ENCODE measurements at regions not wholly inside any gene's neighbourhood (a gene's known extent, or its start where the extent isn't known, plus 50 kb on each side); places are given as distances from the start of the nearest gene placed in this dataset.

DNA sequence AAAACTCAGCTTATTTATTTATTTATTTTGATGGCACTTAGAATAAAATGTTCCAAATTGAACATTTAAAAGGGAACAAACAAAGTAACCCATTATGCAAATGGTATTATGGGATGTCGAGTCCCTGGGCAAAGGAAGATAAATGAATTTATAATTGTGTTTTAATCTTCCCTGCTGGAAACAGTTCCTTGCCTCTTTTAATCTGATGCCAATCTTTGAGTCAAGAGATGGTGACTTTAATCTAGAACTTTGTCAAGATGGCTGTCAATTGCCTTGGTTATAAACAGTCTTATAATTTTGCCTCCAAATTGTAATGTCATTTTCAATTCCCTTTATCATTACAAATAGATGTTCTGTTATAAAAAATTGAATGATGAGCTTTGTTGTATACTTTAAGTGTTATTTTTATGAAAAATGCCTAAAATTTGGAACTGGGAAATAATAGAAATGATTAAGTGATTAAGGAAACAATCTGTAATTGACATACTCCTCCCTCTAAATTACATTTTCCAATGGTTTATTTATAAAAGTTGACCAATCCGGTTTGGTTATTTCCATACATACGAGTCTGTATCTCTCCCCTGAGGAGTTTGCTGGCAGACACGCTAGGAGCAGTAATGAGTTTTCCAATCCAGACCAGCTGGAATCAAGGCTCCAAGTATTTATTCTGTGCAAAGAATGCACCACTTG is 134.9 kb upstream of the FRMD6 start:
- TF ChIP-seq, protein P1, sequence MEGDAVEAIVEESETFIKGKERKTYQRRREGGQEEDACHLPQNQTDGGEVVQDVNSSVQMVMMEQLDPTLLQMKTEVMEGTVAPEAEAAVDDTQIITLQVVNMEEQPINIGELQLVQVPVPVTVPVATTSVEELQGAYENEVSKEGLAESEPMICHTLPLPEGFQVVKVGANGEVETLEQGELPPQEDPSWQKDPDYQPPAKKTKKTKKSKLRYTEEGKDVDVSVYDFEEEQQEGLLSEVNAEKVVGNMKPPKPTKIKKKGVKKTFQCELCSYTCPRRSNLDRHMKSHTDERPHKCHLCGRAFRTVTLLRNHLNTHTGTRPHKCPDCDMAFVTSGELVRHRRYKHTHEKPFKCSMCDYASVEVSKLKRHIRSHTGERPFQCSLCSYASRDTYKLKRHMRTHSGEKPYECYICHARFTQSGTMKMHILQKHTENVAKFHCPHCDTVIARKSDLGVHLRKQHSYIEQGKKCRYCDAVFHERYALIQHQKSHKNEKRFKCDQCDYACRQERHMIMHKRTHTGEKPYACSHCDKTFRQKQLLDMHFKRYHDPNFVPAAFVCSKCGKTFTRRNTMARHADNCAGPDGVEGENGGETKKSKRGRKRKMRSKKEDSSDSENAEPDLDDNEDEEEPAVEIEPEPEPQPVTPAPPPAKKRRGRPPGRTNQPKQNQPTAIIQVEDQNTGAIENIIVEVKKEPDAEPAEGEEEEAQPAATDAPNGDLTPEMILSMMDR (IDR thresholded peaks at IDR 0.05; ENCODE audit: insufficient read depth, low read length, poor library complexity, severe bottlenecking), result no peak
- no peak for TF ChIP-seq EZH2phosphoT487 (conservative IDR thresholded peaks at IDR 0.05; ENCODE audit: low read length)
